ENCODE measurements at regions not wholly inside any gene's neighbourhood (a gene's known extent, or its start where the extent isn't known, plus 50 kb on each side); places are given as distances from the start of the nearest gene placed in this dataset.

GRCh38 chr3:154568064-154568463, 138.1 kb upstream of the GPR149 start:
- TF ChIP-seq, protein P1, sequence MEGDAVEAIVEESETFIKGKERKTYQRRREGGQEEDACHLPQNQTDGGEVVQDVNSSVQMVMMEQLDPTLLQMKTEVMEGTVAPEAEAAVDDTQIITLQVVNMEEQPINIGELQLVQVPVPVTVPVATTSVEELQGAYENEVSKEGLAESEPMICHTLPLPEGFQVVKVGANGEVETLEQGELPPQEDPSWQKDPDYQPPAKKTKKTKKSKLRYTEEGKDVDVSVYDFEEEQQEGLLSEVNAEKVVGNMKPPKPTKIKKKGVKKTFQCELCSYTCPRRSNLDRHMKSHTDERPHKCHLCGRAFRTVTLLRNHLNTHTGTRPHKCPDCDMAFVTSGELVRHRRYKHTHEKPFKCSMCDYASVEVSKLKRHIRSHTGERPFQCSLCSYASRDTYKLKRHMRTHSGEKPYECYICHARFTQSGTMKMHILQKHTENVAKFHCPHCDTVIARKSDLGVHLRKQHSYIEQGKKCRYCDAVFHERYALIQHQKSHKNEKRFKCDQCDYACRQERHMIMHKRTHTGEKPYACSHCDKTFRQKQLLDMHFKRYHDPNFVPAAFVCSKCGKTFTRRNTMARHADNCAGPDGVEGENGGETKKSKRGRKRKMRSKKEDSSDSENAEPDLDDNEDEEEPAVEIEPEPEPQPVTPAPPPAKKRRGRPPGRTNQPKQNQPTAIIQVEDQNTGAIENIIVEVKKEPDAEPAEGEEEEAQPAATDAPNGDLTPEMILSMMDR (conservative IDR thresholded peaks at IDR 0.05), result no peak
- TF ChIP-seq ZFX (IDR thresholded peaks at IDR 0.05), result no peak
